HEK293 (cell line): ENCODE measurements at regions not wholly inside any gene's neighbourhood (a gene's known extent, or its start where the extent isn't known, plus 50 kb on each side); places are given as distances from the start of the nearest gene placed in this dataset.

Source experiments
- ATF2 ChIP-seq: fragments of 450-650 bp; formaldehyde crosslinking; IDR thresholded peaks from 2 replicates; pipeline ENCODE4 v1.5.1; 2016; ENCODE audit warnings: missing biosample characterization, missing genetic modification characterization, low read depth
- CTCF ChIP-seq: fragments of 450-650 bp; formaldehyde crosslinking; IDR thresholded peaks from 2 replicates; pipeline ENCODE4 v1.5.1; 2016; ENCODE audit warnings: missing biosample characterization, missing genetic modification characterization
- HOXA7 ChIP-seq: sonication (generic); formaldehyde crosslinking; IDR thresholded peaks from 2 replicates; pipeline ENCODE4 v1.8.1; 2022; ENCODE audit warnings: missing genetic modification reagents, borderline replicate concordance
- YY1 ChIP-seq: fragments of 450-650 bp; formaldehyde crosslinking; IDR thresholded peaks from 2 replicates; pipeline ENCODE4 v1.5.1; 2018; ENCODE audit warnings: missing biosample characterization, missing genetic modification characterization
- ZBTB26 ChIP-seq: fragments of 450-650 bp; formaldehyde crosslinking; optimal IDR thresholded peaks from 2 replicates; pipeline ENCODE3; 2016; ENCODE audit warnings: missing biosample characterization, mild to moderate bottlenecking, missing genetic modification characterization
- ZFHX2 ChIP-seq: fragments of 450-650 bp; formaldehyde crosslinking; conservative IDR thresholded peaks from 2 replicates; pipeline ENCODE4 v1.5.1; 2016; ENCODE audit warnings: missing biosample characterization, missing genetic modification characterization
- ZNF311 ChIP-seq: fragments of 450-650 bp; formaldehyde crosslinking; IDR thresholded peaks from 2 replicates; pipeline ENCODE4 v1.5.1; 2017; ENCODE audit warnings: missing biosample characterization, missing genetic modification characterization, borderline replicate concordance
- ZNF362 ChIP-seq: fragments of 450-650 bp; formaldehyde crosslinking; IDR thresholded peaks from 2 replicates; pipeline ENCODE4 v1.5.1; 2016; ENCODE audit warnings: missing biosample characterization, missing genetic modification characterization
- ZNF76 ChIP-seq: fragments of 450-650 bp; formaldehyde crosslinking; IDR thresholded peaks from 2 replicates; pipeline ENCODE4; 2016; ENCODE audit warnings: low read depth, missing biosample characterization, missing genetic modification characterization, borderline replicate concordance

GRCh38 chr7:35315517-35315916 lies 61.6 kb upstream of the TBX20 start:
- TF ChIP-seq ZBTB26 (tag by site-specific recombination) (no peak), YY1 (tag by site-specific recombination) (no peak), CTCF (tag by site-specific recombination) (no peak), ZNF362 (tag by site-specific recombination) (no peak), HOXA7 (CRISPR knock-in tag) (no peak), ATF2 (no peak), ZFHX2 (tag by site-specific recombination) (no peak), ZNF311 (tag by site-specific recombination) (no peak), ZNF76 (no peak)
